Esophagus mucosa (tissue), 1 donor: ENCODE measurements at regions not wholly inside any gene's neighbourhood (a gene's known extent, or its start where the extent isn't known, plus 50 kb on each side); places are given as distances from the start of the nearest gene placed in this dataset.

Experiments
- ATAC-seq: fragments of 200-7000 bp; cut with Tn5 transposase; one replicate; pipeline ENCODE4 v1.9.1; 2020
- donor health status: DM: yes; HTN: yes; CAD: no.

DNA sequence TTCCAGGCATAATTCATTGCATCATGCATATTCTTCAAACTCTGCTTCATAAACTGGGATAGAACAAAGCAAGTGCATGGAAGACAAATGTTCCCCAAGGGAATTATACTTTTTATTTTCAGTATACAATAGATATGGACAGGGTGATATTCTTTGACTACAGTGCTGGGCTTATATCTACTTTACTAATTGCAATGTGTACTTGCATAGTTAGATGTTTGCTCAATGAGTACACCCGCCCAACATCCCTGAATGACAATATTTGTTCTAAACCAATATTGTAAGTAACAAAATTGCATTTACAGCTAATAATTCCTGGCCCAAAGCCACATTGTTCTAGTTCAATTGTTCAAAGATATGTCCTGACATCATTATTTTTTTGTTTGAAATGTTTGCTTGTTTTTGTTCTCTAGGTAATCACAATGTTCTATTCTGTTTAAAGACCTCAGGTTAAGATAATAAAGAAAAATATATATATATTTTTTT is 171.4 kb downstream of the PTN start:
- ATAC-seq, result no peak

DNA sequence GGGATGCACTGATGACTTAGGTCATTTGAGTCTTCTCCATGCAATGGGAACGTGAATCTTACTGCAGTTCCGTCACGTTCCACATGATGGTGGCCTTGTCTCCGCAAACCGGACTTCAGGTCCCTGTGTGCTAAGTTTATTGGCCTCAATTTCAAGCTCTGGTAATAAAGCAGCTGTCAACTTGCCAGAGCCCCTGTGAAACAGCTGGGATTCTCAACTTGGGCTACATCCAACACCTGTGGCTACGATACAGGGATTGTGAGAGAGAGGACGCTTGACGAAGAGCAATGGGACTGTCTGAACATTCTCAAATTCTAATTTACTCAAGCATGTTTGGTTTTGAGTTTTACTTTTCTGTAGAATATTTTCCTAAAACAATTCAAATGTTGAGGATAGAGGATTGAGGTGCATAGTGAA is 174.2 kb downstream of the PTN start:
- peak; percentile 66 for ATAC-seq

DNA sequence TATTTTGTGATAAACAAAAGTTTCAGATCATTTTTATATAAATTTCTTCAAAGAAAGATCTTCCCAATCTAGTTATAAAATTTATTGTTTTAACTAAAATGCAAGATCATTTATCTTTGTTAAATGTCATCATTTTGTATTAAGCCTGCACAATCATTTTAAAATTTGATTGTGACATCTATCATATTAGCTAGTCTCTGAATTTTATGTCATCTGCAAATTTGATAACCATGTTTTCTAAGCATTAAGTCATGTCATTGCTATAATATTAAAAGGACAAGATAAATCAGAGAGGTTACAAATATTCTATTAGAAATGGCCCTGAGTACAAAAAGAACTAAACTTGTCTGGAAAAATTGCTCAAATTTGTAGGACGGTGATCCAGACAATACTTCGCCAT is 175.9 kb downstream of the PTN start:
- no peak for ATAC-seq

DNA sequence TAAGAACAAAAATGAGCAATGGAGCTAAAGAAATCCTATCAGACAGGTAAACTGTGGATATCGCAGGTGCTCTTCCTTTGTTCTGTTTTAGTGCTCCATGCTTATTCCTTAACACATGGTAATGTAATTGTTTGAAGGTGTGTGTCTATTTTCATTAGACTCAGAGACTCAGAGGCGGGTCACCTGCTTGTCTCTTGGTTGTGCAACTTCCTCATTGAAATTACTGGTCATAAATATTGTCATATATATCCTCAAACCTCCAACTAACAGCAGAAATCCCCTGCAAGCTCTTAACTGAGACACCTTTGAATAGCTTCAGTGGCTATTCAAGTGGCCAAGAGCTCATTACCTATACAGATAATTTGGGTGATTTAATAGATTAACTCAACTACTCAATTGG is 177.2 kb downstream of the PTN start:
- no peak for ATAC-seq

DNA sequence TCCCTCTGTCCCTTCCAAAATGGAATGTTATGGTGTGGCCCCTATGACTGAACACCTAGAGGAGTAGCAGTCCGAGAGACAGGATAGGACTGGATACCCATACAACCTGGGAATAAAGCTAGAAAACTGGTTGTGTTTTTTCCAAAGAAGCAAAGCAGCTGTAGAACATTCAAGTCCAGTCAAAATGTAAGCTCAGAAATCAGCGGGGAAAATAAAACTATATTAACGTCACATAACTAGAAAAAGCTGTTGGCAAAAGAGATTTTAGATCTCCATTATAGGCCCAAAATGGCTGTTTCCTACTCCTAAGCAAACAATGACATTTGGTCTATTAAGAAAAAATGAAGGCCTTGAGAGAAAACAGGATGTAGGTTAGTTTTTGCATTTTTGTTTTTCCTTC is 177.7 kb downstream of the PTN start:
- ATAC-seq, result no peak

DNA sequence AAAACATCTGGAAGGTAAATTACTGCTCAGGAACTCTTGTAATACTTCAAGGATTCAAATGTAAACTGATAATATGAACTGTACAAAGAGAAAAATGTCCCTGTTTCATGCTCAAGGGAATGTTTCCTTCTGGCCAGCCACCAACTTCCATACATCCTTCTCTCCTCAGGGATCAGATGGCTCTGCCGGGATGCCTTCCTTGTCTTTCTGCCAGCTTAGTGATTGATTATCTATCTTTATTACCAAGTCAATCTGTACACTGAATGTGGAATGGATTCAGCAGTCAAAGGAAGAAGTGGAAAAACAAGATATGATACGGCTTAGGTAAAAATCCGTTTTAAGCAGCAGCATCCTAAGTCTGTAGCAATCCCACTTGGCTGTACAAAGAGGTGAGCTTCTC is 178.3 kb downstream of the PTN start:
- ATAC-seq, result no peak

DNA sequence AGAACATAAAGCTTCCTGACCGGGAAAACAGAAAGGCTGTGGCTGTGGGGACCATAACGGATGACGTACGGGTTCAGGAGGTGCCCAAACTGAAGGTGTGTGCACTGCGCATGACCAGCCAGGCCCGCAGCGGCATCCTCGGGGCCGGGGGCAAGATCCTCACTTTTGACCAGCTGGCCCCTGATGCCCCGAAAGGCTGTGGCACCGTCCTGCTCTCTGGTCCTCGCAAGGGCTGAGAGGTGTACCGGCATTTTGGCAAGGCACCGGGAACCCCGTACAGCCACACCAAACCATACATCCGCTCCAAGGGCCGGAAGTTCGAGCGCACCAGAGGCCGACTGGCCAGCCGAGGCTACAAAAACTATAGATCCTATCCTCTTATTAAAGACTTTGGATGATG is 179.3 kb downstream of the PTN start:
- ATAC-seq, result no peak

DNA sequence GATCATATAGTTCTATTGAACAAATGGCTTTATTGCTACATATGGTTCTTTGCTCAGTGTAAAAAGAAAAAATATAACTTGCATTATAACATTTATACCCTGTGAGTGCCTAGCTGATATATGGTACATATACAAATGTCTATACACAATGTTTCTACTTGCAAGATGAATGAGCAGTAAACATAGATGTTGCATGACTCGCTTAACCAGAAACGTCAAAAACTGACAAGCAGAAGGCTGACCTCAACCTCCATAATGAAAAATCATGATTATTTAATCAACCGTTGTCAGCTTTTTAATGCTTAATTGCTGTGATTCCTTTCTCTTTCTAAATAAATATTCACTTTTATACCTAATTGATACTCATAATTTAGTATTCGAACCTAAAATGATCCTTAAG is 183.3 kb downstream of the PTN start:
- no peak for ATAC-seq

DNA sequence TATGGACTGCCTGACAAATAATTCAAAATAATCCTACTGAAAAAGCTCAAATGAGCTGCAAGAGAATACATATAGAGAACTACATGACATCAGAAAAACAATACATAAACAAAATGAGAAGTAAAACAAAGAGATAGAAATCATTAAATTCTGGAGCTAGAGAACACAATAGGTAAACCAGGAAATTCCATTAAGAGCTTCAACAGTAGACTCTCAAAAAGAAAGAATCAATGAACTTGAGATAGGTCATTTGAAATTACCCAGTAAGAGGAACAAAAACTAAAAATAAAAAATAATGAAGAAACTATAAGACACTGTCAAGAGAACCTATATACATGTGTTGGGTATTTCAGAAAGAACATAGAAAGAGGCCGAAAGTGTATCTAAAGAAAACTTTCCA is 186.3 kb downstream of the PTN start:
- ATAC-seq, result no peak

DNA sequence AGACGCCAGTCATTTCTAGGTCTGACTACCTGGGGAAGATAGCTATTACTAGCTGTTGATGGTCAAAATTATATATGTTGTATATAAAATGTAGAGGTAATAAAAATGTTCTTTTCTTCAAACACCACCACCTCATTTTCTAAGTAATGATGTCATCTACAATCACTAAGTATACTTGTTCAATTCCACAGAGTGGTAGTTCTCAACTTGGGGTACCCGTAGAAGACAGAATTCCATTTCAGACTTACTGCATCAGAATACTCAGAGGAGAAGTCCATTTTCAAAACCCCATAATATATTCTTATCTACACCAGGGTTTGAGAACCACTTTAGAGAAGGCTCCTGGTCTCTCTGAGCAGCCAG is 191.9 kb downstream of the PTN start:
- no peak for ATAC-seq

DNA sequence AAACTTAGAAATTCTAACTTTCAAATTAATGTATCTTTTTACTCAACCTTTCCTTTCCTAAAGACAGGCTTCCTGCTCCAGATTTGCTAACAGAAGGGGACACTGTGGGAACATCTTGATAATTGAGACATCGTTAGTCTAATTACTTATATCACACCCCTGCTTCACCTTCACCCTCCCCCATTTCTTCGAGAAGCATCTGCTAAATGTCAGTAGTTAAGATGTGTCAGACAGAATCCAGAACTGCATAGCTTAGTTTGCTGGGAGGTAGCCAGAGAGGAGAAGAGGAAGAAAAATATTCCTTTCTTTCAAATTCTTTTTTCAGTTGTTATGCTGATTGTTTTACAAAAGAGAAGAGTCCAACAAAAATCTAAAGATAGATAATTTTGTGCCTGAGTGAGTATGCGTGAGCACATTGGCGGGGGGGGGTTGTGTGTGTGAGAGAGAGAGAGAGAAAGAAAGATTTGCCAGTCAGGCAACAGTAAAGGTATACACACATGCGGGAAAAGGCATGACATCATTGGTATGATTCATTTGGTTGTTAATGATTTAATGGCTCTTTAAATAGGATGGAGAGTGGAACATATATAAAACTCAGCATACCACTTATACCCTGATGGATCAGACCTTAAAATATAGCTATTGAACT is 192.4 kb downstream of the PTN start:
- ATAC-seq, result no peak

DNA sequence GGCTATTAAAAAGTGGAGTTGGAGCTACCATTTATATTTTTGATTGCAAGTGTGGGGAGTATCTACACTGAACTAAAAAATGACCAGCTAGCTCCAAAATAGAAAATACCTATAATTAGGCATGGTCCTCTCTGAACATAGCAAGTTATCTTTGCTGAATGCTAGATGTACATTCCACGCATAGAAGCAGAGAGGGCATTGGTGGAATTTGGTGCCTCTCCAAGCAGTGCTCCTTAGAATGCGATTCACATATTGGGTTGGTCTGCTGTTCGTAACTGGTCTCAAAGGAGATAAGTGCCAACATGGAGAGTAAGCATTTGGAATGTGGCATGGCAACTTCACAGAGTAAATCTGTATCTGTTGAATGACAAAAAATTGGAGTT is 196.2 kb downstream of the PTN start:
- ATAC-seq, result no peak

DNA sequence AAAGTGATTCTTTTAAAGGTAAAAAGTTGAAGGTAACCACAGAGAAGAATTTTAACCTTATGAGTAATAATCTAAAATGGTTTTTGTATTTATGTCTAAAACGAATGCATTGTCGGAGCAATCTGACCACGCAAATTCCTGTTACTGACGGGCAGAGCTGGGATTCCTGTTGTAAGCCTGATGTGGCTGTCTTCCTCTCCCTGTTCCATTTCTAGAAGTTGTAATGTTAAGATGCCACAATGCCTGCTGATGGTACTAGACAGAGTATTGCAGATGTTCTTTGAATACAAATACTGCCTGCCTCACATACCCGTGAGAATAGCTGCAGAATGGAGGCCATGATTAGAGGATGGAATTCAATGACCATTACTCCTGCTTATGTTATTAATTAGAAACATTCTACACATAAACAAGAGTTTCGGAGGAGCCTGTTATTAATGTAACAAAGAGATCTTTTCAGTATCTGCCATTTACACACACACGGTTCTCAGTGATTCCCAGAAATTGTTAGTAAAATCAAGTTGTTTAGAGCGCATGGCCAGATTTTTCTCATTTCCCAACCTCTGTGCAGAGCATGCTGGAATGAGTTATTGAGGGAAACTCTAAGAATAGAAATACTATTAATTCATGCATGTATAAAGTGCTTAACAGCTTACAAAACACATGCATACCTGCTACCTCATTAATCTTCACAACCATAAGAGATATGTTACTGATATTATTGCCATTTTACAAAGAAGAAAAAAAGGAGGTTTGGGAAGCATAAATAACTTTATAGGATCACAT is 196.8 kb downstream of the PTN start:
- ATAC-seq, result no peak

DNA sequence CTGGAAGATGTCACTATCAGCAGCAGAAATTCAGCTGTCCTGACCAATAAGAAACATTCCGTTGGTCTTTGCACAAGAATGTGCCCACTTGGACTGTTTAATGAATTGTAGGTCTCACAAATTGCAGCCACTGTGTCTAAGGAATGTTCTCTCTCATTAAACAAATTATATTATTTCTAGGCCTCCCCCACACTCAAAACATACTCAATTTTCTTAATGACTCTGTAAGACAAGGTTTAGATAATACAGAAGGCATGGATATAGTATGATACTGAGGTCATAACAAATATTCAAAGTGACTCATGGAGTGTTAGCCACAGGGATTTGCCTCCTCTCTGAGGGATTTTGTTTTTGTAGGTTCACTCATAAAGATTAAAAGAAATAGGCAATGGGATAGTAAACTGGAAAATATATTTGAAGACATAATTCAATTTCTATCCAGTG is 197.5 kb downstream of the PTN start:
- ATAC-seq, result no peak

DNA sequence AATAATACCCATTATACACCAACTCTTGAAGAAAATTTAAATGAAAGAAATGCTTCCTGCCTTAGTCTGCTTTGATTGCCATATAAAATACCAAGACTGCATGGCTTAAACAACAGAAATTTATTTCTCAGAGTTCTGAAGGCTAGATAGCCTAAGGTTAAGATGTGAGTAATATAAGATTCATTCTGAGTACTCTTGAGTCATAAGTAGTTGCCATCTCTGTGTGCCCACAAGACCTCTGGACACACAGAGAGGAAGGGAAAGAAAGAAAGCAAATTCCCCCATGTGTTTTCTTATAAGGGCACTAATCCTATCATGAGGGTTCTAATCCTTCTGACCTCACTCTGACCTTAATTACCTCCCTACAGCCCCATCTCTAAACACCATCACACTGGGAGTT is 201.2 kb downstream of the PTN start:
- ATAC-seq, result no peak

DNA sequence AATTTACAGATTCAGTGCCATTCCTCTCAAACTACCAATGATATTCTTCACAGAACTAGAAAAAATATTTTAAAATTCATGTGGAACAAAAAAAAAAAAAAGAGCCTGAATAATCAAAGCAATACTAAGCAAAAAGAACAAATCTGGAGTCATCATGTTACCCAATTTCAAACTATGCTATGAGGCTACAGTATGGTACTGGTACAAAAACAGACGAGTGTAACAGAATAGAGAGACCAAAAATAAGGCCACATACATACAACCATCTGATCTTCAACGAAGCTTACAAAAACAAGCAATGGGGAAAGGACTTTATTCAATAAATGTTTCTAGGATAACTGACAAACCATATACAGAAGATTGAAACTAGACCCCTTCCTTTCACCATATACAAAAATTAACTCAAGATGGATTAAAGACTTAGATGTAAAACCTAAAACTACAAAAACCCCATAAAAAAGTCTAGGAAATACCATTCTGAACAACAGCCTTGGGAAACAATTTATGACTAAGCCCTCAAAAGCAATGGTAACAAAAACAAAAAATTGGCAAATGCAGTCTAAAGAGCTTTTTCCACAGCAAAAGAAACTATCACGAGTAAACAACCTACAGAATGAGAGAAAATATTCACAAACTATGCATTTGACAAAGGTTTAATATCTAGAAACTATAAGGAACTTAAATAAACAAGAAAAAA is 207.7 kb downstream of the PTN start:
- ATAC-seq, result no peak

DNA sequence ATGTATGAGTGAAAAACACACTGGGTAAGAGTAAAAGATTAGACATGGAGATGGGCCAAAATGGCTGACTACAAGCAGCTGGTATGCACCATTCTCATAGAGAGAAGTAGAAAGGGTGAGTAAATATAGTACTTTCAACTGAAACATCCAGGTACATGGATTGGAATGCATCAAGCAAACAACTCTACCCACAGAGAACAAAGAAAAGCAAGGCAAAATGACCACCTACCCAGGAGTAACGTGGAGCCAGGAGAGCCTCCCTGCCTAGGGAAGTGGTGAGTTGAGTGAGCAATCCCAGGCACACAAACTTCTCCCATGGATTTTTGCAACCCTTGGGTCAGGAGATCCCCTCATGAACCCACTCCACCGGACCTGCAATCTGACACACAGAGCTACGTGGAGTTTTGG is 212.8 kb downstream of the PTN start:
- no peak for ATAC-seq

DNA sequence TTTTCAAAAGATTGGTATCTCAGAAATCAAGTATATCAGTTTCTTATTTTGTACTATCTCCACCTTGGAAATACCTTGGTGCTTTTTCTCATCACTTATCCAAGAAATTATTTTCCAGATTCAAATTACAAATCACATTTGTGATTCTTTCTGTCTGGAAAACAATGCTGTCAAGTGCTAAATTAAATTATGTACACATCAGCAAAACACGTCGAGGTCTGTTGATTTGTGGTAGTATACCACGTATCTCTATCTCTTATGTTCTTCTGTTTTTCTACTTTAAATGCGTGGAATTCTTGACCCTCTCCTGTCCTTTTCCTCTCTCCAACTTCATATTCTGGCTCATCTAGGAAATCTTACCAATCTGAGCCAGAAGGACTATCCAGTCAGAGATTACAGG is 214.5 kb downstream of the PTN start:
- no peak for ATAC-seq

DNA sequence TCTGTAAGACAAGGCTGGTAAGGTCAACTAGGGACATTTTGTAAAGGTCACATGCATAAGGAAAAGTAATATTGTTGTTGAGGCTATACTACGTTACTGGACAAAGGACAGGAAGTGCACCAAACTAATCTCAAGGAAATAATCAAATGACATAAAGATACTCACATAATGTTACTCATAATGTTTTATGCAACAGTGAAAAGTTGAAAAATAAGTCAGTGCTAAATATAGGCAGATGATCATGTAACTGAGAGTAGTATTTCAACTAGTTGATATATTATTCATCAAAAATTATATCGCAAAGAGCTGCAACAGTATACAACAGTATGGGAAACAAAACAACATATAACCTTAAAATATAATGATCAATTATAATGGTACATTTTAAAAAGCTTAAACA is 215.7 kb downstream of the PTN start:
- no peak for ATAC-seq

DNA sequence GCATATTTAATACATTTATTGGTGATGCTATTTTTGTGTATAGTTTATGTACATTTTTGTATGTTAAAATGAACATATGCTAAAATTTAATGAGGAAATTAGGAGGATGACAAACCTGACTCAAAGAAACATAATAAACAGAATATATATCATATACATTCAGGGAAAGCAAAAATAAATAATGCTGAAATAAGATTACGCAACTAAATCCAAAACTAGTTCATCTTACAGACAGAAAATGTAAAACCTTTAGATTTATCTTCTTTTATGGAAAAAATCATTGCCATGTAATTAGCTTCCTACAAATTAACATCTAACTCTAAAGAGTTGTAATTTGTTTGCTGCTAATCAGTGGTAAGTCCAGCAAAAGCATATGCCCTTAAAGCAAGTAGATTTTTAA is 216.5 kb downstream of the PTN start:
- ATAC-seq, result no peak

DNA sequence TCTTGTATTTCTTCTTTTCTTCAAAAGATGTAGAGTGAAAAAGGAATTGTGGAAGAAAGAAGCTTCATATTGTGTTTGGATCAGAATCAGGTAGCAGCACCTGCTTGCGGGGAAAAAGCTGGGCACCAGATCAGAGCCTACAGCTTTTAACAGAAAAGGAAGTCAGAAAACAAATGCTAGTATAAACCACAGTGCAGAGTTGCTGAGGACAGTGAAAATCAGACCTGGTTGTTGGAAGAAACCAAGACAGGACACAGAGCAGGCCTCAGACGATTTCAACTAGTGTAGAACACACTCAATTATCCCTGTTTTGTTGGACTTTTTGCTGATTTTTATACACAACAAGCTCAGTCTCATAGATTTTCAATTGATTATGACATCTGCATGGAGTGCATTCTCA is 221.4 kb downstream of the PTN start:
- ATAC-seq, result no peak

DNA sequence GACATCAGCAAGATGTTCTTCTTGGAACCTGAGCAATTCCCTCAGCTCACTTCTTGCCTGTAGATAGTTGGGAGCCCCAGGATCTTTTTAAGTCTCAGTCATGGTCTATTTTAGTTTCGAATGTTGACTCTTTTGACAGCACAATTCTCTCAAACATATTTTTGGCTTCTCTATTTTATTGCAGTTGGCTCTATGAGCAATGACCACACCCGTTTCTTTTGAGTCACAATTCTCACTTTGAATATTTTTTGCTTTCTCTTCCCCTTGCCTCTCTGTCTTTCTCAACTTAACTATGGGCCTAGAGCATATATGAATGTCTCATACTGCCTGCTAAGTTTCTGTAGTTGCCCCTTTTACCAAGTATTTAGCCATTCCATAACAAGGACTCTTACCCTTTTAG is 222.8 kb downstream of the PTN start:
- no peak for ATAC-seq

DNA sequence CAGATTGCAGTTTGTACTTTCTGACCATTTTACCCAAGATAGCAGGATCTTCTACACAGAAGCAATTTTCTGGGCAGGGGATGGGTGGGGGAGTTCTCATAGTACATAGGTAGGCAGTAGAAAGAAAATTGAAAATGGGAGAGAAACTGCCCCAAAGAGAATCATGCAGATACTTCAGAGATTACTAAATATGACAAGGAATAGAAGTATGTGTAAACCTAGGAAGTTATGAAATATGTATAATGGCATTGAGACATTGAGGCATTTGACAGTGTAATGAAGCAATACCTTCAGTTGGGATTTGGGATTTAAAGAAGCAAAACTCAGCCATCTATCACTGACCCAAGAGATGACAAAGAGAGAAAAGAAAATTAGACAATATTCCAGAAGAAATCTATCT is 233.0 kb downstream of the PTN start:
- ATAC-seq, result no peak

DNA sequence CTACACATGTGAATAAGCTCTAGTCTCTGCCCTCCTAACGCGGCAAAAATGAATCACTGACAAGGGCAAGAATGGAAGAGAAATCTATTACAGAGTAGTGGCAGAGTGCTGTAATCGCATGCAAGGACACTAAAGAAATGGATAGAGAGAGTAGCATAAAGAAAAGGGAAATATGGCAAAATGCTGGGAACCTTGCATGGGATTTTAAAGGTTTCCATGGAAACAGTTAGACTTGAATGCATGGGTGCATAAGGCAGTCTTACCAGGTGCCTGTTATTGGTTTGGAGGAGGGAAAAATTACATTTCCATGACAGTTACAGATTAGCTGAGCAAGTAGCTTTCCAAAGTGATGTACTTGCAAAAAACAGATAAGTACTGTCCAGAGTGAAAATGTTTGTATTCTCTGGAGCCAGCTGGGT is 233.4 kb downstream of the PTN start:
- no peak for ATAC-seq
